ENCODE measurements at regions not wholly inside any gene's neighbourhood (a gene's known extent, or its start where the extent isn't known, plus 50 kb on each side); places are given as distances from the start of the nearest gene placed in this dataset.
A peak's percentile ranks its signal among the peaks of the same experiment; 100 is the strongest.

GRCh38 chrX:39821709-39822095 is 276.1 kb downstream of the BCOR start:
- H3K79me2 ChIP-seq (ENCODE audit: insufficient read depth, low read length), result no peaks in the 10 kb centered on the region
- no peak overlapping the region; the same call in 1 of the 2 replicates for H3K4ac ChIP-seq (ENCODE audit: low read depth, low read length)
- H3K9me3 Mint-ChIP-seq, result peaks cover 65 to 69% of the 10 kb centered on the region in 2 experiments
- H3K9ac ChIP-seq (ENCODE audit: extremely low read depth, insufficient read length, low read length), result no peak overlapping the region
- no peaks in the 10 kb centered on the region; the same call in 1 of the 2 replicates for H3K27me3 ChIP-seq (ENCODE audit: insufficient read depth, low read length)
- peak overlapping the region; percentile 56 for H3K4me2 ChIP-seq (ENCODE audit: insufficient read depth, insufficient read length, low read length)
- H2BK12ac ChIP-seq (ENCODE audit: insufficient read length, low read depth, low read length), result peak overlapping the region; percentile 63
- H3K18ac ChIP-seq (ENCODE audit: insufficient read length, low read depth, low read length), result peak overlapping the region; percentile 44
- H3K4me3 Mint-ChIP-seq, result peak overlapping the region; percentile 35 to 51
- no peak overlapping the region for H3K23ac ChIP-seq (ENCODE audit: insufficient read length, low read depth, low read length)
- no peak overlapping the region for H3K27ac Mint-ChIP-seq
- no peak overlapping the region for H2BK20ac ChIP-seq (ENCODE audit: low read depth, low read length, poor library complexity, severe bottlenecking)
- no peaks in the 10 kb centered on the region for H4K20me1 ChIP-seq (ENCODE audit: control insufficient read depth, insufficient read depth, insufficient read length)
- H3K36me3 Mint-ChIP-seq (ENCODE audit: insufficient read depth in 1 of 3, low read depth in 3 of 3), result peaks cover 2 to 6% (median 4%) of the 10 kb centered on the region in 3 experiments; a peak in 4 of 7 replicates
- H3T11ph ChIP-seq (ENCODE audit: low read length), result no peak overlapping the region
- peaks cover 9% of the 10 kb centered on the region for H3K27me3 Mint-ChIP-seq (ENCODE audit: low read depth)
- WGBS (ENCODE audit: extremely low coverage, insufficient read length, low lambda C conversion rate), result no CpG with 5 or more reads among the region's 26 CpGs
- no peak for DNase-seq
- no peak overlapping the region for H2BK120ac ChIP-seq (ENCODE audit: low read depth, low read length, poor library complexity, severe bottlenecking)
- TF ChIP-seq, protein P1, sequence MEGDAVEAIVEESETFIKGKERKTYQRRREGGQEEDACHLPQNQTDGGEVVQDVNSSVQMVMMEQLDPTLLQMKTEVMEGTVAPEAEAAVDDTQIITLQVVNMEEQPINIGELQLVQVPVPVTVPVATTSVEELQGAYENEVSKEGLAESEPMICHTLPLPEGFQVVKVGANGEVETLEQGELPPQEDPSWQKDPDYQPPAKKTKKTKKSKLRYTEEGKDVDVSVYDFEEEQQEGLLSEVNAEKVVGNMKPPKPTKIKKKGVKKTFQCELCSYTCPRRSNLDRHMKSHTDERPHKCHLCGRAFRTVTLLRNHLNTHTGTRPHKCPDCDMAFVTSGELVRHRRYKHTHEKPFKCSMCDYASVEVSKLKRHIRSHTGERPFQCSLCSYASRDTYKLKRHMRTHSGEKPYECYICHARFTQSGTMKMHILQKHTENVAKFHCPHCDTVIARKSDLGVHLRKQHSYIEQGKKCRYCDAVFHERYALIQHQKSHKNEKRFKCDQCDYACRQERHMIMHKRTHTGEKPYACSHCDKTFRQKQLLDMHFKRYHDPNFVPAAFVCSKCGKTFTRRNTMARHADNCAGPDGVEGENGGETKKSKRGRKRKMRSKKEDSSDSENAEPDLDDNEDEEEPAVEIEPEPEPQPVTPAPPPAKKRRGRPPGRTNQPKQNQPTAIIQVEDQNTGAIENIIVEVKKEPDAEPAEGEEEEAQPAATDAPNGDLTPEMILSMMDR (conservative IDR thresholded peaks at IDR 0.05), result no peak
- no peak overlapping the region for H4K91ac ChIP-seq (ENCODE audit: insufficient read length, low read depth, low read length)
- H3K56ac ChIP-seq (ENCODE audit: insufficient read length, low read depth, low read length), result no peak overlapping the region
- H3K27ac ChIP-seq (ENCODE audit: insufficient read length, low read depth, low read length), result no peak overlapping the region
- H4K8ac ChIP-seq (replicated peaks; ENCODE audit: insufficient read length, low read depth, low read length), result no peak overlapping the region
- H2AK5ac ChIP-seq (ENCODE audit: insufficient read length, low read length), result no peak overlapping the region
- H3K9me3 ChIP-seq (ENCODE audit: control insufficient read depth, low read depth, low read length), result no peaks in the 10 kb centered on the region
- no peaks in the 10 kb centered on the region for H3K79me1 ChIP-seq (ENCODE audit: insufficient read depth, low read depth, low read length, poor library complexity, severe bottlenecking)
- peaks cover 13% of the 10 kb centered on the region for H3K23me2 ChIP-seq (ENCODE audit: insufficient read length, low read depth, low read length, poor library complexity, severe bottlenecking)
- H2BK15ac ChIP-seq (ENCODE audit: low read depth, low read length), result no peak overlapping the region
- H2AFZ ChIP-seq (ENCODE audit: low read length), result no peak overlapping the region
- peaks cover 30% of the 10 kb centered on the region; the same call in 1 of the 2 replicates for H3K4me1 ChIP-seq (ENCODE audit: insufficient read depth, low read length)
- peaks cover 44 to 56% of the 10 kb centered on the region in 2 experiments for H3K4me1 Mint-ChIP-seq
- no peak overlapping the region for H4K5ac ChIP-seq (ENCODE audit: insufficient read length, low read depth, low read length)
- H3K14ac ChIP-seq (ENCODE audit: insufficient read depth, low read length), result no peak overlapping the region; the same call in 1 of the 2 replicates
- H2BK5ac ChIP-seq (ENCODE audit: insufficient read length, low read length), result no peak overlapping the region

All from H9 (cell line).